ENCODE measurements at regions not wholly inside any gene's neighbourhood (a gene's known extent, or its start where the extent isn't known, plus 50 kb on each side); places are given as distances from the start of the nearest gene placed in this dataset.
"Not testable (repeated sequence)": the region's sequence is repeated elsewhere in the genome, so short reads cannot be mapped to it uniquely, and the experiment has no call there.

DNA sequence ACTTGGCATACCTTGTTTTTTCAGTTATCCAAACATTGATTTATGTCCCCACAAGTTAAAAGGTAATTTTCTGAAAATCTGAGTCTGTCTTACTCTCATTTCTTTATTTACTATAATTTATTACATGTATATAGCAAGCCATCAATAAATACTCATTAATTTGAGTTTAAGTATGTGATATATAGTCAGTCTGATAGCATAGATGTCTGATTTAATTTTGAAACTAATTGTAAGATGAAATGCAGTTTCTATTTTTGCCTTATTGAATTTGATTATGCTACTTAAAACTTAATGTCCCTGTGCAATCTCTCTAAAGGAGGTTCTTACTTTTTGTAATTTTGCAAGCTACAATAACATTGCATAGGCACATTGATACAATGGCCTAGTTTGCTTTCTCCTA lies 2418.6 kb downstream of the ARAP2 start:
- Histone ChIP-seq H3K9me3 (ENCODE audit: control insufficient read depth, low read depth, low read length) (no peaks in the 10 kb centered on the region), H3K4me1 (ENCODE audit: insufficient read depth, low read length) (no peaks in the 10 kb centered on the region), H4K91ac (ENCODE audit: insufficient read length, low read depth, low read length) (no peak overlapping the region), H4K5ac (ENCODE audit: insufficient read length, low read depth, low read length) (no peak overlapping the region), H3K14ac (ENCODE audit: insufficient read depth, low read length) (no peak overlapping the region), H3K79me2 (ENCODE audit: insufficient read depth, low read length) (no peaks in the 10 kb centered on the region), H3K79me1 (ENCODE audit: insufficient read depth, low read depth, low read length, poor library complexity, severe bottlenecking) (no peaks in the 10 kb centered on the region), H3K23me2 (ENCODE audit: insufficient read length, low read depth, low read length, poor library complexity, severe bottlenecking) (no peaks in the 10 kb centered on the region), H3K4ac (ENCODE audit: low read depth, low read length) (no peak overlapping the region), H2BK5ac (ENCODE audit: insufficient read length, low read length) (no peak overlapping the region), H2AK5ac (ENCODE audit: insufficient read length, low read length) (no peak overlapping the region), H4K8ac (replicated peaks; ENCODE audit: insufficient read length, low read depth, low read length) (no peak overlapping the region), H3K27me3 (ENCODE audit: insufficient read depth, low read length) (no peaks in the 10 kb centered on the region), H2BK120ac (ENCODE audit: low read depth, low read length, poor library complexity, severe bottlenecking) (no peak overlapping the region), H3K23ac (ENCODE audit: insufficient read length, low read depth, low read length) (no peak overlapping the region), H3T11ph (ENCODE audit: low read length) (no peak overlapping the region), H3K4me2 (ENCODE audit: insufficient read depth, insufficient read length, low read length) (no peak overlapping the region), H2BK12ac (ENCODE audit: insufficient read length, low read depth, low read length) (no peak overlapping the region), H2BK20ac (ENCODE audit: low read depth, low read length, poor library complexity, severe bottlenecking) (no peak overlapping the region), H3K56ac (ENCODE audit: insufficient read length, low read depth, low read length) (no peak overlapping the region), H4K20me1 (ENCODE audit: control insufficient read depth, insufficient read depth, insufficient read length) (no peaks in the 10 kb centered on the region), H3K18ac (ENCODE audit: insufficient read length, low read depth, low read length) (no peak overlapping the region), H2BK15ac (ENCODE audit: low read depth, low read length) (no peak overlapping the region), H2AFZ (ENCODE audit: low read length) (no peak overlapping the region), H3K27ac (ENCODE audit: insufficient read length, low read depth, low read length) (no peak overlapping the region), H3K9ac (ENCODE audit: extremely low read depth, insufficient read length, low read length) (no peak overlapping the region)
- no peaks in the 10 kb centered on the region; a peak in 1 of 4 replicates for H3K4me1 Mint-ChIP-seq
- no peaks in the 10 kb centered on the region; a peak in 1 of 7 replicates for H3K36me3 Mint-ChIP-seq (ENCODE audit: insufficient read depth in 1 of 3, low read depth in 3 of 3)
- no peak for DNase-seq
- no peak for TF ChIP-seq CTCF (conservative IDR thresholded peaks at IDR 0.05)
- H3K9me3 Mint-ChIP-seq, result peaks cover 0 to 3% of the 10 kb centered on the region in 2 experiments; a peak in 1 of 5 replicates
- no peaks in the 10 kb centered on the region for H3K27me3 Mint-ChIP-seq (ENCODE audit: low read depth)
- no peak overlapping the region for H3K27ac Mint-ChIP-seq
- H3K4me3 Mint-ChIP-seq, result no peak overlapping the region

DNA sequence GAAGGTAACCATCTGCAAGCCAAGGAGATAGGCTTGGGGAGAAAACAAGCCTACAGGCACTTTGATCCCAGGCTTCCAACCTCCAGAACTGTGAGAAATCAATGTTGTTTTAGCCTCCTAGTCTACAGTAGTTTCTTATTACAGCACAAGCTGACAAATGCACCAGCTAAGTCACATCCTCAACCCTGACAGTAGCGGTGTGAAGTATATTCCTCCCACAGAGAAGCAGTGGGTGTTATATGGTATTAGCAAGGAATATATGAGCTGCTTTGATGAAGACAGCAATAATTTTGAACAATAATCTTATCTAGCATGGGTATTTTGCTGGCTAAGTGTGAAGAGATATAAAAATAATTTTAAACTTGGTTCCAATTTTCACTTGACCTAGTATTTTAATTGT lies 2415.0 kb downstream of the ARAP2 start:
- no CpG with 5 or more reads among the region's 1 CpG for WGBS (ENCODE audit: extremely low coverage, insufficient read length, low lambda C conversion rate)
- not testable (repeated sequence) for H2BK12ac ChIP-seq (ENCODE audit: insufficient read length, low read depth, low read length); H3K14ac ChIP-seq (ENCODE audit: insufficient read depth, low read length); H3K9me3 ChIP-seq (ENCODE audit: control insufficient read depth, low read depth, low read length); H2BK120ac ChIP-seq (ENCODE audit: low read depth, low read length, poor library complexity, severe bottlenecking); H3K36me3 Mint-ChIP-seq (ENCODE audit: insufficient read depth in 1 of 3, low read depth in 3 of 3); H3K9ac ChIP-seq (ENCODE audit: extremely low read depth, insufficient read length, low read length); H3K79me2 ChIP-seq (ENCODE audit: insufficient read depth, low read length); H3K27ac ChIP-seq (ENCODE audit: insufficient read length, low read depth, low read length); H2AK5ac ChIP-seq (ENCODE audit: insufficient read length, low read length); H4K8ac ChIP-seq (replicated peaks; ENCODE audit: insufficient read length, low read depth, low read length); H4K91ac ChIP-seq (ENCODE audit: insufficient read length, low read depth, low read length); H3K4me3 Mint-ChIP-seq; H2BK5ac ChIP-seq (ENCODE audit: insufficient read length, low read length); H4K20me1 ChIP-seq (ENCODE audit: control insufficient read depth, insufficient read depth, insufficient read length); H3K9me3 Mint-ChIP-seq; H4K5ac ChIP-seq (ENCODE audit: insufficient read length, low read depth, low read length); H3K79me1 ChIP-seq (ENCODE audit: insufficient read depth, low read depth, low read length, poor library complexity, severe bottlenecking); DNase-seq; H3K27me3 ChIP-seq (ENCODE audit: insufficient read depth, low read length); H3K27ac Mint-ChIP-seq; H3K56ac ChIP-seq (ENCODE audit: insufficient read length, low read depth, low read length); H3K18ac ChIP-seq (ENCODE audit: insufficient read length, low read depth, low read length); H3T11ph ChIP-seq (ENCODE audit: low read length); H3K4me2 ChIP-seq (ENCODE audit: insufficient read depth, insufficient read length, low read length); H2AFZ ChIP-seq (ENCODE audit: low read length); H2BK15ac ChIP-seq (ENCODE audit: low read depth, low read length); H3K23me2 ChIP-seq (ENCODE audit: insufficient read length, low read depth, low read length, poor library complexity, severe bottlenecking); H3K4me1 ChIP-seq (ENCODE audit: insufficient read depth, low read length); H2BK20ac ChIP-seq (ENCODE audit: low read depth, low read length, poor library complexity, severe bottlenecking); H3K27me3 Mint-ChIP-seq (ENCODE audit: low read depth); H3K4ac ChIP-seq (ENCODE audit: low read depth, low read length); H3K4me1 Mint-ChIP-seq; H3K23ac ChIP-seq (ENCODE audit: insufficient read length, low read depth, low read length)

Data from H9 (cell line).